IMR-90 (cell line): ENCODE measurements at regions not wholly inside any gene's neighbourhood (a gene's known extent, or its start where the extent isn't known, plus 50 kb on each side); places are given as distances from the start of the nearest gene placed in this dataset.

Experiments
- ATAC-seq: fragments of 200-7000 bp; cut with Tn5 transposase; 2 replicates; pipeline ENCODE4 v1.9.1; 2020; ENCODE audit warnings: low read depth, mild to moderate bottlenecking, moderate library complexity
- BruUV-seq: library from RNA; stranded (reverse); fragments of 400-500 nt; replicated peaks from 2 replicates; lab custom pipeline; 2021; lab: Mats Ljungman, UMichigan
- CTCF ChIA-PET: fragments of 300-600 bp; formaldehyde crosslinking; extraction: SDS; loops from one replicate; lab custom pipeline; 2021; ENCODE audit warnings: antibody characterized with exemption; lab: Yijun Ruan, JAX
- POLR2A ChIA-PET: fragments of 300-600 bp; sonication (Branson Sonifier 250); formaldehyde crosslinking; loops from one replicate; lab custom pipeline; 2022; ENCODE audit warnings: antibody characterized with exemption; ENCODE audit not compliant: unreplicated experiment; lab: Charles Lee
- DNase-seq: peaks from one replicate; pipeline ENCODE4 v3.0.0; 2013
- H2AFZ ChIP-seq: replicated peaks from 2 replicates; pipeline ENCODE3; 2013; ENCODE audit warnings: low read length, mild to moderate bottlenecking; ENCODE audit not compliant: poor library complexity
- H2AK5ac ChIP-seq: 2 replicates; pipeline ENCODE4 v1.6.1; 2013; ENCODE audit warnings: low read depth, low read length, inconsistent platforms
- H2AK9ac ChIP-seq: replicated peaks from 2 replicates; pipeline ENCODE3; 2013; ENCODE audit warnings: mild to moderate bottlenecking, low read depth, low read length, moderate library complexity; ENCODE audit not compliant: poor library complexity
- H2BK120ac ChIP-seq: 2 replicates; pipeline ENCODE4 v1.6.1; 2013; ENCODE audit warnings: low read depth, low read length, inconsistent platforms
- H2BK15ac ChIP-seq: 3 replicates; pipeline ENCODE4 v1.6.1; 2013; ENCODE audit warnings: low read depth, low read length, inconsistent platforms
- H2BK20ac ChIP-seq: 2 replicates; pipeline ENCODE4 v1.6.1; 2013; ENCODE audit warnings: low read depth, mild to moderate bottlenecking, inconsistent platforms, low read length, moderate library complexity
- H2BK5ac ChIP-seq: 2 replicates; pipeline ENCODE4 v1.6.1; 2013; ENCODE audit warnings: mild to moderate bottlenecking, low read depth, low read length, inconsistent platforms; ENCODE audit not compliant: poor library complexity, severe bottlenecking
- H3K14ac ChIP-seq: replicated peaks from 2 replicates; pipeline ENCODE4 v1.6.1; 2013; ENCODE audit warnings: low read depth, low read length, inconsistent platforms
- H3K18ac ChIP-seq: 2 replicates; pipeline ENCODE4 v1.6.1; 2013; ENCODE audit warnings: low read depth, low read length, control low read depth
- H3K23ac ChIP-seq: 2 replicates; pipeline ENCODE4 v1.6.1; 2013; ENCODE audit warnings: low read depth, low read length, inconsistent platforms
- H3K27ac ChIP-seq: 2 replicates; pipeline ENCODE4 v1.5.1; 2013; ENCODE audit warnings: mild to moderate bottlenecking, control low read depth, low read length; ENCODE audit not compliant: insufficient read depth
- H3K27me3 ChIP-seq: 2 replicates; pipeline ENCODE4 v1.6.1; 2013; ENCODE audit warnings: low read length; ENCODE audit not compliant: control insufficient read depth, insufficient read depth
- H3K36me3 ChIP-seq: 2 replicates; pipeline ENCODE4 v1.6.1; 2013; ENCODE audit warnings: low read length, mixed read lengths; ENCODE audit not compliant: control insufficient read depth, insufficient read depth
- H3K4ac ChIP-seq: 2 replicates; pipeline ENCODE4 v1.6.1; 2013; ENCODE audit warnings: low read depth, low read length, inconsistent platforms
- H3K4me1 ChIP-seq: 2 replicates; pipeline ENCODE4 v1.6.1; 2013; ENCODE audit warnings: low read length, mixed read lengths; ENCODE audit not compliant: control insufficient read depth, insufficient read depth
- H3K4me2 ChIP-seq: 2 replicates; pipeline ENCODE4 v1.6.1; 2013; ENCODE audit warnings: low read depth, mild to moderate bottlenecking, control low read depth, low read length, moderate library complexity
- H3K4me3 ChIP-seq: 2 replicates; pipeline ENCODE4 v1.5.1; 2013; ENCODE audit warnings: low read depth, mild to moderate bottlenecking, control low read depth, low read length, moderate library complexity; ENCODE audit not compliant: insufficient read depth
- H3K56ac ChIP-seq: 2 replicates; pipeline ENCODE4 v1.6.1; 2013; ENCODE audit warnings: low read length, inconsistent platforms; ENCODE audit not compliant: insufficient read depth; ENCODE audit errors: extremely low read depth
- H3K79me1 ChIP-seq, 2 experiments: 2 replicates each; pipeline ENCODE4 v1.6.1; 2013; ENCODE audit warnings: low read length in 2 of 2, inconsistent platforms in 1 of 2, low read depth in 1 of 2
- H3K9ac ChIP-seq: 2 replicates; pipeline ENCODE4 v1.6.1; 2013; ENCODE audit warnings: low read depth, low read length, control low read depth
- H3K9me1 ChIP-seq: 2 replicates; pipeline ENCODE4 v1.6.1; 2013; ENCODE audit warnings: low read length, inconsistent platforms; ENCODE audit not compliant: insufficient read depth
- H3K9me3 ChIP-seq: 2 replicates; pipeline ENCODE4 v1.6.1; 2013; ENCODE audit warnings: low read length; ENCODE audit not compliant: control insufficient read depth, insufficient read depth
- H4K20me1 ChIP-seq: 2 replicates; pipeline ENCODE4 v1.6.1; 2013; ENCODE audit warnings: low read length, inconsistent platforms; ENCODE audit not compliant: insufficient read depth
- H4K5ac ChIP-seq: 2 replicates; pipeline ENCODE4 v1.6.1; 2013; ENCODE audit warnings: mild to moderate bottlenecking, low read depth, low read length, control low read depth
- H4K8ac ChIP-seq, 2 experiments: 2 replicates each; pipeline ENCODE4 v1.6.1; 2013; ENCODE audit warnings: low read depth in 2 of 2, low read length in 2 of 2, control low read depth in 1 of 2, inconsistent platforms in 1 of 2
- H4K91ac ChIP-seq: 2 replicates; pipeline ENCODE4 v1.6.1; 2013; ENCODE audit warnings: low read depth, low read length, inconsistent platforms; ENCODE audit not compliant: insufficient read depth
- CHD1 ChIP-seq: IDR thresholded peaks from 2 replicates; pipeline ENCODE4 v1.6.1; 2012; ENCODE audit warnings: low read depth, low read length, improper control_type of control experiment
- FOS ChIP-seq: fragments of 150-350 bp; IDR thresholded peaks from 2 replicates; pipeline ENCODE4 v1.6.1; 2016; ENCODE audit warnings: low read depth, low read length
- MXI1 ChIP-seq: IDR thresholded peaks from 2 replicates; pipeline ENCODE4 v1.6.1; 2012; ENCODE audit warnings: low read depth, mild to moderate bottlenecking, low read length, moderate library complexity, borderline replicate concordance
- WGBS, 2 experiments: methylation state at CpG; one replicate each; pipeline versions ENCODE4 v1.1.5 to v1.1.7; 2013; ENCODE audit warnings: missing lambda C conversion rate in 2 of 2; ENCODE audit not compliant: insufficient read length in 1 of 2; ENCODE audit errors: extremely low coverage in 2 of 2; 5-methylcytosine and 5-hydroxymethylcytosine counted together
- dilution Hi-C: fragments of 300-500 bp; cut with HindIII; formaldehyde crosslinking; loops from one replicate; pipeline ENCODE4 v1.14.3; 2018; ENCODE audit warnings: low sequenced_read_pairs; ENCODE audit not compliant: unreplicated experiment
- in situ Hi-C: fragments of 300-500 bp; cut with MboI; formaldehyde crosslinking; loops from 3 replicates; pipeline ENCODE4 v1.14.3; 2019; ENCODE audit warnings: low sequenced_read_pairs, inconsistent platforms, mixed read lengths
- intact Hi-C: fragments of 100-400 bp; cut with micrococcal nuclease; formaldehyde crosslinking; loops from 2 replicates; pipeline ENCODE4 v1.10.0; 2022
- TF ChIP-seq, protein P1 (sequence below): fragments of 150-350 bp; IDR thresholded peaks from 2 replicates; pipeline ENCODE4 v1.6.1; 2017; ENCODE audit warnings: mild to moderate bottlenecking, antibody characterized with exemption, low read length, low read depth
- TF ChIP-seq, protein P2 (sequence below): conservative IDR thresholded peaks from 2 replicates; pipeline ENCODE4 v1.5.1; 2012; ENCODE audit warnings: mild to moderate bottlenecking, low read depth, low read length, improper control_type of control experiment
- TF ChIP-seq, protein P3 (sequence below): fragments of 150-350 bp; IDR thresholded peaks from 2 replicates; pipeline ENCODE4 v1.6.1; 2016; ENCODE audit warnings: low read depth, mild to moderate bottlenecking, low read length, moderate library complexity, borderline replicate concordance

DNA sequence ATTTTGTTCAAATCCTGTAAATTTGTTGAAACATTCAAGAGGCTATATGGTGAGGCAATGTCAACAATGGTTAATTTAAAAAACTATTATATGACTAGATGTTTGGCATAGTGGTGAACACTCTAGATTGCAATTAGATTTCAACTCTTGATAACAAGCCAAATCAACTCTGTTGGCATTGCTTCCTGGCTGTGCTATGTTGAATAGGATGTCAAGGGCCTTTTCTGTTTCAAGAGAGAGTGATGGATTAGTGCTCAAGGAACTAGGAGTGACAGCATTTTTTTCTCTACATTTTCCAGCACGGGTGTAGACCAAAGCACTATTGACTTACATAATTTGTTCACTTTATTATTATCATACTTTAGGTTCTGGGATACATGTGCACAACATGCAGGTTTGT is 172.4 kb upstream of the KCNH7 start:
- intact Hi-C loops: no loop called here
- Histone ChIP-seq H3K79me1 (no peaks in the 10 kb centered on the region), H3K56ac (no peak overlapping the region), H3K27ac (no peak overlapping the region), H2AK9ac (no peak overlapping the region), H3K14ac (no peak overlapping the region), H2AK5ac (no peak overlapping the region), H4K20me1 (no peaks in the 10 kb centered on the region), H4K91ac (no peak overlapping the region), H3K36me3 (no peaks in the 10 kb centered on the region), H3K23ac (no peak overlapping the region), H3K4me3 (no peak overlapping the region), H2BK5ac (no peak overlapping the region), H2BK120ac (no peak overlapping the region), H2BK20ac (no peak overlapping the region), H3K9ac (no peak overlapping the region), H3K18ac (no peak overlapping the region), H2AFZ (no peak overlapping the region), H3K27me3 (no peaks in the 10 kb centered on the region), H2BK15ac (no peak overlapping the region), H3K9me1 (no peaks in the 10 kb centered on the region), H3K9me3 (no peaks in the 10 kb centered on the region), H4K8ac (no peak overlapping the region), H4K5ac (no peak overlapping the region), H3K4ac (no peak overlapping the region), H3K4me2 (no peak overlapping the region), H3K4me1 (no peaks in the 10 kb centered on the region)
- TF ChIP-seq CHD1 (no peak), MXI1 (no peak), FOS (no peak)
- TF ChIP-seq, protein P1, sequence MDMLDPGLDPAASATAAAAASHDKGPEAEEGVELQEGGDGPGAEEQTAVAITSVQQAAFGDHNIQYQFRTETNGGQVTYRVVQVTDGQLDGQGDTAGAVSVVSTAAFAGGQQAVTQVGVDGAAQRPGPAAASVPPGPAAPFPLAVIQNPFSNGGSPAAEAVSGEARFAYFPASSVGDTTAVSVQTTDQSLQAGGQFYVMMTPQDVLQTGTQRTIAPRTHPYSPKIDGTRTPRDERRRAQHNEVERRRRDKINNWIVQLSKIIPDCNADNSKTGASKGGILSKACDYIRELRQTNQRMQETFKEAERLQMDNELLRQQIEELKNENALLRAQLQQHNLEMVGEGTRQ: no peak
- TF ChIP-seq, protein P2, sequence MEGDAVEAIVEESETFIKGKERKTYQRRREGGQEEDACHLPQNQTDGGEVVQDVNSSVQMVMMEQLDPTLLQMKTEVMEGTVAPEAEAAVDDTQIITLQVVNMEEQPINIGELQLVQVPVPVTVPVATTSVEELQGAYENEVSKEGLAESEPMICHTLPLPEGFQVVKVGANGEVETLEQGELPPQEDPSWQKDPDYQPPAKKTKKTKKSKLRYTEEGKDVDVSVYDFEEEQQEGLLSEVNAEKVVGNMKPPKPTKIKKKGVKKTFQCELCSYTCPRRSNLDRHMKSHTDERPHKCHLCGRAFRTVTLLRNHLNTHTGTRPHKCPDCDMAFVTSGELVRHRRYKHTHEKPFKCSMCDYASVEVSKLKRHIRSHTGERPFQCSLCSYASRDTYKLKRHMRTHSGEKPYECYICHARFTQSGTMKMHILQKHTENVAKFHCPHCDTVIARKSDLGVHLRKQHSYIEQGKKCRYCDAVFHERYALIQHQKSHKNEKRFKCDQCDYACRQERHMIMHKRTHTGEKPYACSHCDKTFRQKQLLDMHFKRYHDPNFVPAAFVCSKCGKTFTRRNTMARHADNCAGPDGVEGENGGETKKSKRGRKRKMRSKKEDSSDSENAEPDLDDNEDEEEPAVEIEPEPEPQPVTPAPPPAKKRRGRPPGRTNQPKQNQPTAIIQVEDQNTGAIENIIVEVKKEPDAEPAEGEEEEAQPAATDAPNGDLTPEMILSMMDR: no peak
- TF ChIP-seq, protein P3, sequence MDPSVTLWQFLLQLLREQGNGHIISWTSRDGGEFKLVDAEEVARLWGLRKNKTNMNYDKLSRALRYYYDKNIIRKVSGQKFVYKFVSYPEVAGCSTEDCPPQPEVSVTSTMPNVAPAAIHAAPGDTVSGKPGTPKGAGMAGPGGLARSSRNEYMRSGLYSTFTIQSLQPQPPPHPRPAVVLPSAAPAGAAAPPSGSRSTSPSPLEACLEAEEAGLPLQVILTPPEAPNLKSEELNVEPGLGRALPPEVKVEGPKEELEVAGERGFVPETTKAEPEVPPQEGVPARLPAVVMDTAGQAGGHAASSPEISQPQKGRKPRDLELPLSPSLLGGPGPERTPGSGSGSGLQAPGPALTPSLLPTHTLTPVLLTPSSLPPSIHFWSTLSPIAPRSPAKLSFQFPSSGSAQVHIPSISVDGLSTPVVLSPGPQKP: no peak
- in situ Hi-C loops: no loop called here
- CTCF ChIA-PET: no interaction called here
- dilution Hi-C loops: no loop called here
- DNase-seq (no peak), ATAC-seq (no peak)
- no TSS peak for BruUV-seq
- WGBS, 2 experiments: no CpG with 5 or more reads among the region's 1 CpG
- POLR2A ChIA-PET: no interaction called here
